T-helper 2 cell treated with Interferon-gamma antibody and Interleukin-4, amounts not matched to agents 100 ng/mL and 5 ng/mL, for 36 hours (primary cell): ENCODE measurements at regions not wholly inside any gene's neighbourhood (a gene's known extent, or its start where the extent isn't known, plus 50 kb on each side); places are given as distances from the start of the nearest gene placed in this dataset.
"Not testable (repeated sequence)": the region's sequence is repeated elsewhere in the genome, so short reads cannot be mapped to it uniquely, and the experiment has no call there.

ENCODE experiments used
- intact Hi-C: fragments of 100-400 bp; cut with micrococcal nuclease; formaldehyde crosslinking; loops from one replicate; pipeline ENCODE4 v1.15.1; 2023

GRCh38 chr17:70278844-70279462, 109.6 kb downstream of the KCNJ2 start:
- intact Hi-C loops, result no loop called here

GRCh38 chr17:70286391-70286790, 117.1 kb downstream of the KCNJ2 start:
- intact Hi-C loops, result no loop called here

GRCh38 chr17:70288540-70289290, 119.4 kb downstream of the KCNJ2 start:
- intact Hi-C loops, result no loop called here

- intact Hi-C loops, result no loop called here
Measured at GRCh38 chr17:70290770-70291169, 121.4 kb downstream of the KCNJ2 start.

- intact Hi-C loops, result no loop called here
Measured at GRCh38 chr17:70292366-70292765, 123.0 kb downstream of the KCNJ2 start.

- intact Hi-C loops, result not testable (repeated sequence)
Measured at GRCh38 chr17:70293564-70294310, 124.4 kb downstream of the KCNJ2 start.

GRCh38 chr17:70295329-70295728, 126.0 kb downstream of the KCNJ2 start:
- intact Hi-C loops, result no loop called here

GRCh38 chr17:70295731-70296130, 126.4 kb downstream of the KCNJ2 start:
- intact Hi-C loops, result no loop called here

- intact Hi-C loops, result no loop called here
Measured at GRCh38 chr17:70296456-70296855, 127.1 kb downstream of the KCNJ2 start.

- intact Hi-C loops, result no loop called here
Measured at GRCh38 chr17:70297397-70297796, 128.1 kb downstream of the KCNJ2 start.

GRCh38 chr17:70298929-70299531, 129.7 kb downstream of the KCNJ2 start:
- intact Hi-C loops, result no loop called here

GRCh38 chr17:70307430-70308225, 138.3 kb downstream of the KCNJ2 start:
- intact Hi-C loops, result no loop called here

- intact Hi-C loops, result no loop called here
Measured at GRCh38 chr17:70308618-70309017, 139.3 kb downstream of the KCNJ2 start.

GRCh38 chr17:70310221-70310672, 140.9 kb downstream of the KCNJ2 start:
- intact Hi-C loops, result no loop called here

- intact Hi-C loops, result no loop called here
Measured at GRCh38 chr17:70313086-70313852, 143.9 kb downstream of the KCNJ2 start.

GRCh38 chr17:70314096-70314495, 144.8 kb downstream of the KCNJ2 start:
- intact Hi-C loops, result no loop called here

GRCh38 chr17:70314506-70314905, 145.2 kb downstream of the KCNJ2 start:
- intact Hi-C loops, result no loop called here

- intact Hi-C loops, result no loop called here
Measured at GRCh38 chr17:70317421-70317820, 148.1 kb downstream of the KCNJ2 start.

GRCh38 chr17:70318051-70318450, 148.7 kb downstream of the KCNJ2 start:
- intact Hi-C loops, result no loop called here

GRCh38 chr17:70319516-70319915, 150.2 kb downstream of the KCNJ2 start:
- intact Hi-C loops, result no loop called here
